GM19324 (cell line): ENCODE measurements at regions not wholly inside any gene's neighbourhood (a gene's known extent, or its start where the extent isn't known, plus 50 kb on each side); places are given as distances from the start of the nearest gene placed in this dataset.

ENCODE experiments used
- ATAC-seq: cut with Tn5 transposase; IDR thresholded peaks from one replicate; pipeline ENCODE4 v1.9.1; 2021; ENCODE audit warnings: mild to moderate bottlenecking, moderate library complexity; ENCODE audit not compliant: unreplicated experiment, low FRiP score

DNA sequence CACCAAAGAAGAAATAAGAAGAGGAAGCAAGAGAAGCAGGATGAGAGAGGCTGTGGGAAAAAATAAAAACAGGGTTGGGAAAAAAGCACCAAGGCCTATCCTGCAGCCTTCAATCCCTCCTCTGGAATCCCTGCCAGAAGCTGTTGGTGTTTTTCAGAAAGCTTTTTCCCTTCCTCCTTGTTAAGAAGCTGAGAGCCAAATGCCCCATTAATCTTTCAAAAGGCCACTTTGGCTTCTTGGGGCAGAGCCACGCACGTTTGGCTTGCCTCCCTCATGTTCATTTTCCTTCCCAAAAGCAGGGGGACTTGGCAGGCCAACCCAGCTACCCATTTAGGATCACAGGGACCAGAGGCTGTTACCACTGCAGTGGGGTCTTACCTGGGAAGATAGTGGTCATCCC lies 365.3 kb downstream of the NUAK1 start:
- ATAC-seq: no peak

DNA sequence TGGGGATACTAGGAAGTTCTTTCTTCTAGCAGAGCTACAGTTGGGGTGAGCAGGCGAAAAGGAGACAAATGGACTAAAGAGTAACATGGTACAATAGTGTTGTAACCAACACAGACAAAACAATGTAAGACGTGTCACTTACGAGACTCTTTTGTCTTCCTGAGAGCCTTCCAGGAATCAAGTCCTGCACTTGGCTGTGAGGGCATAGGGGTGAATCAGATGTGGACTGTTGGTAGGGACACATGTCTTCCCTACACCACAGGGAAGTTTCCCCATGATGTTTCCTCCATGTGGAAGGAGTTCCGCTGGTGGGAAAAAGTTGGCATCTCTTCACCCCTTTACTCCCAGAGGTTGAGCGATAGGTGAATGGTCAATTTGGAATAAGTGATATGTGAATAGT lies 364.7 kb downstream of the NUAK1 start:
- ATAC-seq: no peak

DNA sequence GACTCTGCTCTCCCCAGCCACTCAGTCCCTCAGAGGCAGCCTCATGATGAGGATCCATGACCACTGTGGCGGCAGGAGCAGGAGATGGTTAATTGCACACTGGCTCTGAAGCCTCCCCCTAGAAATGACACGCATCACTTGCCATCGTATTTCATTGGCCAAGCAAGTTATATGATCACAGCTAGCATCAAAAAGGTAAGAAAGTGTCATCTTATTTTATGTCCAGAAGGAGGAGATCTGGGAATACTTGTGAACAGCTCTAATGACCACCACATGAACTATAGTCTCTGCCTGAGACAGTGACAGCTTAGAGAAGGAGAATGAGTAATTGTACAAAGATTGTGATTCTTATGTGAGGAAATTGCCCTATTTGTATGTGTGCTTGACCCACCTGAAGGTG lies 363.4 kb downstream of the NUAK1 start:
- ATAC-seq: no peak

DNA sequence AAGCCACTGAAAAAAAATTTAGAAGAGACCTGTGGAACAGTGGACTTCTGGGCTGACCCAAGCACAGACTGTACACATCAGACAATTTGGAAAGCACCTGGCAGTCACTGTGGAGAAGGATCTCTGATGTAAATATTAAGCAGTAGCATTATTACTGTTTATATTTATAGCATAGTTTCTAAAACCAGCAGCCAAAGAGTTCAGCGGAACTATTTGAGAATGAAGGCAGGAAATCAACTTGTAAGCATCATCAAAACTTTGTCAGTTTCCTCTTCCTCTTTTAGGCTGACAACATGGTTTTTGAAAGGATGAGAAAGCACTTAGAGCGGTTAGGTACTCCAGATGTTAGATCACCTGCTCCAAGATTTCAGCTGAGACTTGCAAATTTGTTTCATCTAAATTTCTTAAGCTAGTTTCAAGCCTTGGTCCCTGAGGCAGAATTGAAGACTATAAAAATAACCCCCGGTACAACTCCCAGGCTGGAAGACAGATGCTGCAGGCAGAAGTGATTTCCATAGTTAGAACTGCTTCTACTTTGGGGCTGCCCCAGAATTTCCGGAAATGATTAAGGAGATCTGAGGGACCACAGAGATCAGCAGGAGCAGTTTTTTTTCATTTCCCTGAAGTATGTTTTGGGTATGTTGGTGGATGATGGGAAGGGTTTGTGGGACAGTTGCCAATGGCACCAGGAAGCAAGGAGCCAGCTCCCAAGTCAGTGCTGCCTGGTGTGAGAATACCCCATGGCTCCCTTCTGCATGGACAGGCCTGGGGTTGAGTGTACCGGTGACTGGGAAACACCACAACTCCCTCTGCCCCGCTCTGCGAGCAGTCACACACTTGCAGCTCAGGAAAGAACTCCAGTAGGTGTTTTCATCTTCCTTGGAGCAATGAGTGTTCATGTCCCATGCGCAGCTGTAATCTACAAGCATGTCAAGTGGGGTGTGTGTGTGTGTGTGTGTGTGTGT lies 354.5 kb downstream of the NUAK1 start:
- peak; percentile 68 for ATAC-seq

DNA sequence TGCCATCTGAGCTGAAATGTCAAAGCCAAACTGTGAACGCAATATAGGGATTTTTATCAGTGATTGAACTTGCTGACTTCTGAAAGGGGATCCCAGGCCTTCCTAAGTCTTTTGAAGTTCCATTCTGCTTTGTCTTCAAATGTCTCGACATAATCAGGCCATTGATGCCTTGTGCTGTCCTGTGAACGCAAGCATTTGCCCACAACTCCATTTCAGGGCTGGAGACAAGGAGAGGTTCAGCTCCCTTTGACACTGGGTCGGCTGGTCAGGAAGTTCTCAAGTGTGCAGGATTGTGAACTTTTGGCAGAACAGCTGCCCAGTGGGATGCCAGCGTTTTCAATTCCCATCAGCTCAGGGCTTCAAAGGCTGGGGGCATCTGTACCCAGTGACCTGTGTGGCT lies 345.3 kb downstream of the NUAK1 start:
- no peak for ATAC-seq

DNA sequence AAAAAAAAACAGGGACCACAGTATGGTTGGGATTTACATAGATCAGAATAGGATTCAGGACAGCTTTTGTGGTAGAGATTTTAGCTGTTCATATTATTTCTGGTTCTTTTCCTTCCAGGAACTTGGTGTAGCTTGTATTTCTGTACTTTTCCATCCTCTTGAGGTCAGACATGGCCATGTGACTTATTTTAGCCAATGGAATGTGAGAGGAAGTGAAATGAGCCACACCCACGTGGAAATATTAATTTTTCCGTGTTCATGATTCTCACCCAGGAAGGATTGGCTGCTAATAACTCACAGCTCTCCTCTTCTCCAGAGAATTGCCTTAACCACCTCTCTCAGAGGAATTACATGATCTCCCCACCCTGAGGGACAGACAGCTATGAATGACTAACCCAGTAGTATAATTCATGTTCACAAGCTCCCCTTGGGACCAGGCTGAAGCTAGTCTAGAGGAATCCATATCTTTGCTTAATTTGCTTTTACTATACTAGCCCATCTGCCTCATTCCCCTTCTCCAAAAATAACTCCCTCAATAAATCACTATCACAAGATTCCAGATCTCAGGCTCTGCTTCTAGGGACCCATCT lies 340.4 kb downstream of the NUAK1 start:
- no peak for ATAC-seq

DNA sequence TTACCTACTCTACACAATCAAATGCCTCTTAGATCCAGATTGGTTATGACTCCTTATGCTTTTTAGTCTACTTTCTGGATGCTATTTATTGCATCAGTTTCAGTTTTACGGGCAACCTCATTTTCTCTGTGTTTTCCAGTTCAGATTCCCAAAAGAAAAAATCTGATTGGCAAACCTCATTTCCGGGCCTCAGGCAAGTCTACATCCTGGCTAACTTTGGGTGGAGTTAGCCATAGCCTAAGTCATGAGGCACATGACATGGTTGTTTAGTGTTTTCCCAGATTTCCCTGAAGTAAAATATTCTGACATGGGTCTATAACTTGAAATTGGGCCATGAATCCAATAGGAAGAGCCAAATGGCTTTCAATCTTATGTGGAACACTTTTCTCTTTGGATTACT lies 339.7 kb downstream of the NUAK1 start:
- ATAC-seq: no peak

DNA sequence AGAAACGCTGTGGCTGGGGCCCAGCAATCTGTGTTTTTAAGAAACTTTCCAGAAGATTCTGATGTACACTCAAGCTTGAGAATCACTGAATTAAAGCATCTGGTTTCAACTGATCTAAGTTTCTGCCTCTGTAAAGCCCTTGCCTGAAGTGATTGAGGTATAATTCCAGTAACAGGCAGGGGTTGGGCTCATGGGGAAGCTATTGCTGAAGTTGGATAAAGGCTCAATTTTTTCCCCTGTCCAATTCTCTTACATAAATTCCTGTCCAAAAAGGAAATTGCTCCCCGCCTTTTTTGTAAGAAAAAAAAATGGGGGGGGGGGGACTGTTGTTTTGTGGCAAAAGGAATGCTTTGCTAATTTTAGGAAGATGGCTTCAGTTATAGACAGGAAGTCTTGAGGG lies 337.4 kb downstream of the NUAK1 start:
- ATAC-seq: no peak

DNA sequence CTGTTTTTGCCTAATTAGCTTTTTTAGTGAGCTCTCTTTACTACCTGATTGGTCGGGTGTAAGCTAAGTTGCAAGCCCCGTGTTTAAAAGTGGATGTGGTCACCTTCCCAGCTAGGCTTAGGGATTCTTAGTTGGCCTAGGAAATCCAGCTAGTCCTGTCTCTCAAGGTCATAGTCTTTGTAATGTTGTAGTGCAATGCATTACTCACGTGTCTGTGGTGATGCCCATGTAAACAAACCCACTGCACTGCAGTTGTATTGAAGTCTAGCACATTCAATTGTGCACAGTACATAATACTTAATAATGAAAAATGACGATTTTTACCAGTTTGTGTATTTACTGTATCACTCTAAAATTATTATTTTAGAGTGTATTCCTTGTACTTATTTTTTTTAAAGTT lies 335.5 kb downstream of the NUAK1 start:
- ATAC-seq: no peak

DNA sequence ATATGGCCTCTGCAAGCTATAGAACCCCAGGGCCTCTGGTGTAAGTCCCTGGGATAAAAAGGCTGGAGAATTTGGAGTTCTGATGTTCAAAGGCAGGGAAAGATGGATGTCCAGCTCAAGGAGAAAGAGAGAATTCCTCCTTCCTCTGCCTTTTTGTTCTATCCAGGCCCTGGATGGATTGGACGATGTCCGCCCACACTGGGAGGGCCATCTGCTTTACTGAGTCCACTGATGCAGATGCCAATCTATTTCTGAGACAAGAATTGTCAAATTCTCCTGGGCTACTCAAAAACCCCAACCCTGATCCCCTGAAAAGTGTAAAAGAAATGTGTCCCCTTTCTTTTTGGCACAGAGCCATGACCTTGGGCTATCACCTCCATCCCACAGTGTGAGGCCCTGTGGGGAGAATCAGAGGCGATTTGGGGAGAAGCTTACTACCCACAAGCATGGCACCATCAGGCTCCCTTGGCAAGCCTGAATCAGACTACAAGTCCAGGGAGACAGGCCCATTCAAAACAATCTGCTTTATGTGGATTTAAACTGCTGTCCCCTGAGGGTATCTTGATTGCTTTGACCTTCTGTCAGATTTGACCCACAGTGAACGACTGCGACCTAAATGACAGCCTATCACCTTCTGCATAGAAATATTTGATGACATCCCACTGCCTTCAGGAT lies 334.0 kb downstream of the NUAK1 start:
- no peak for ATAC-seq

DNA sequence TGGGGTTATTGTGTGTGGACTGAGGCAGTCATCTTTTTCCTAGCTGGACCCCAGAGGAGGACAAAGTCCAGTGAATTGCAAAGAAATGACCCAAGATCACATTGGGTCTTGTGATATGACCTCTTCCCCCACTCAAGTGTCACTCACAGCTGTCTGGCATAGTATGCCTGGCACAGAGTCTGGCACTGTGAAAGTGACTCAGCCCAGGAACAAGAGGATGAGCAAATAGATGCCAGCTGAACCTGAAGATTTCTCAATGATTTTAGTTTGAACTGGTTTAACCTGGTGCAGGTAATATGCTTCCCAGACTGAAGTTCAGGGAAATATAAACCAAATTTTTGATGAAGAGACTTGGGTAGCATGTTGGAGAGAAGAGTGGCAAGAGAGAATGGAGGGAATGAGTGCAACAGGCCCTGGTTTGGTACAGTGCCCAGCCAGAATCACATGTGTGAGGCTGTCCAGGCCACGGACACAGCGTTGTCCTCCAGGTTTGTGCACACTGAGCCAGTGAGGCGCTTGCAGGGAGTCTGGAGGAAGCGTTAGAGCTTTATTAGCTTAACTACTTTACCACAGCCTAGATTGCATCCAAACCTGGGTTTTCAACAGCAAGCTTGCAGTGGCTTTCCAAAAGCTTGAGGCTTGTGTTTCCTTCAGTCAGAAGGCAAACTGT lies 332.9 kb downstream of the NUAK1 start:
- ATAC-seq: no peak

DNA sequence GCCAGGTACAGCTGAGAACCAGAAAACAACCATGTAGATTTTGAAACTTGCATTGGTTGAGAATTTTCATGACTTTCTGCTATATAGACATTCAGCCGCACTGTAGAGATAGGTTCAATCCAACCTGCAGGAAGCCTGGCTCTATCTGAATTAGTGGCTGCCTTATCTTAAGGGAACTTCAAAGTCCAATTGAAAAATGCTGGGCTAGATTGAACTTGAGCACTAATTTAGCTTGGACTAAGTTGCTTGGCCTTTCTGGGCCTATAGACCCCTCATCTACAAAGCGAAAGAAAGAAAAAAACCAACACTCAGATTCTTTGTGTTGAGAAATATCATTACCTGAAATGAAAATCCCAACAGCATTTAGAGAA lies 332.4 kb downstream of the NUAK1 start:
- ATAC-seq: no peak

DNA sequence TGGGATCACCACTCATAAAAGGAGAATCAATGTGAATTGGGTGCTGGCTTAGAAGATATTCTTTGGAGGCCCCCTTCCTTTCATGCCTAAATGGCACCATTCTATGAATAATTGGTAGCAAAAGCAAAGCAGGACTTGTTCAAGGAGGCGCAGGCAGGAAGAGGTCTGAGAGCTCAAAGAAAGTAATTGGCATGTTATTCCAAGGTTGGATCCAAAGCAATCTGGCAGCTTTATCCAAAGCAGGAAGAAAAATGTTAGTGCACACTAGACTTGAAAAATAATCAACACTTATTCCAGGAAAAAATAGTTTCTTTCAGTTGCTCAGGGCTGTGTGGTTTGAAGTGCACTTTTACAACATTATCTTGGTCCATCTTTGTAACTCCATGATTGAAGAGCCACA lies 326.4 kb downstream of the NUAK1 start:
- no peak for ATAC-seq

DNA sequence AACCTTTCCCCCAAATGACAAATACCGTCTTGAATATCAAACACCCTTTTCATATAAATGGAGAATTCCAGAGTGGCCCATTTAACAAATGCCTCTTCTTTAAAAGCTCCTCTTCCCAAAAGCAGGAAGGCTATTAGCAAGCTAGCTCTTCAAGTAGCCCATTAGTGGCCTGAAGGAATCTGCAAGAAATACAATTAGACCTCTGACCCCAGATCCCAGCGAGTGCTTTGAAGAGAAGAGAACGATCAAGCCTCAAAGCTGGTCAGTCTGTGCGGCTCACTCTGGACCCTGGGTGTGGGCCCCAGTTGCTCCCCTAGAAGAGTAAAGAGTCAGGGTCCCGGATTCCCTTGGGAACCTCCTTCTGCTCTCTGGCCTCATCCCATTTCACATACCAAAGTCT lies 325.6 kb downstream of the NUAK1 start:
- no peak for ATAC-seq

DNA sequence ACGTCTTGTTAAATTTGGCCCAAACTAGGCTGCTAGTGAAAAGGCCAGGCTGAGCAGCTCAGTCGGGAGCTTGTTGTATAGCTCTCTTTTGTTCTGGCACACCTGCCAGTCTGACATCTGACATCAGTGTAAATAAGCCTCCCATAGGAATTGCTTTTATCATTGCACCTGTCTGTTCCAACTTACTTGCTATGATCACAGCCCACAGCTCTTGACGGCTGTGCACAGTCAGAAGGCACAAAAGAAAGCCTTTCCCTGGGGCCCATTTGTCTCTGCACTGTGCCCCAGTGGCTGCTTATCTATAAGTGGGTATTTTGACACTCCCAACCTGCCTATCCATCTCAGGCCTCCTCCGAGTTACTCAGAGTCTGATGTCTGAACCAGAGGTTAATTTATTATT lies 324.5 kb downstream of the NUAK1 start:
- no peak for ATAC-seq

DNA sequence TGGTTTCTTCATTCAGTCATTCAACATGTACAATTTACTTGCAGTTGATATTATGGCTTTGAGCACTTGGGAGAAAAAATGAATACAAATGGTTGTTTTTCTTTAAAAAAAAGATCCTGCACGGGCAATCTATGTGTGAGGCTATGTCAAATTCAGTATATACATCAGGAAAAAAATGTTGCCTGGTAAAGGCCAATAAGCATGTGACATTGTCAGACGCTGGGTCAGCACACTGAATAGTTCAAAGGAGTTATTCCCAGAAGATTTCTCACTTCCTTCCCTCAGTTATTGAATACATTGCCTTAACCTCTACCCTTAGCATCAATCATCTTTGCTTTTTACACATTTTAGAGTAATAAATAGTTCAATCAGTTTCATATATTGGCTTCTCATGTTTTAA lies 319.2 kb downstream of the NUAK1 start:
- no peak for ATAC-seq

DNA sequence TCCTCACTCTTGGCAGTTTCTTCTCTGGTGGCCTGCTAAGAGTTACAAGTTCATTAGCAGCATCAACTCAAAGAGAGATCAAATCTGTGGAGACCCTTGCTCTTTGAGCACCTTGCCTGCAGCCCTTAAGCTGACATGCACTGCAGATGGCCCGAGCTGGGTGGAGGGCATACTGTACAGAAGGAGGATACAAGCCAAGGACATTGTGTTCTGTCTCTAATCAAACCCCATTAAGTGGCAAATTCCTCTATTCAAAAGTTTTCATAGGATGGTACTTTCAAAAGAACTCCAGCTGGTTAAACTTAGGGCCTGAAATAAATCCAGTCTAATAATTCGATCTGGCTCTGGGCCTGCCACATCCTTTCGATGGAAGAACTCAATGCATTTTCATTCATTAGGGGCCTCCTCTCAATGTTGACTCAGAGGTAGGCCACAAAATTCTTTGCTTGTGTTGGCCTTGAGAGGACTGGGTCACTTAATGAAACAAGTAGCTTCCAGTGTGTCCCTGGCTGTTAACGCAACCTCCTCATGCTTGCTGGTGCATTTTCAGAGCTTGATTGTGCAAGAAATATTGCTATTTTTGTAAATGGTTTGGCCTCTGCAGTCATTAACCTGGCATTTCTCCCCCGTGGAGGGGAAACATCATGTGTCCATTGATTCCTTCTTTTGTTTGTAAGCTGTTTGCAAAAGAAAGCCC lies 318.2 kb downstream of the NUAK1 start:
- ATAC-seq: no peak

DNA sequence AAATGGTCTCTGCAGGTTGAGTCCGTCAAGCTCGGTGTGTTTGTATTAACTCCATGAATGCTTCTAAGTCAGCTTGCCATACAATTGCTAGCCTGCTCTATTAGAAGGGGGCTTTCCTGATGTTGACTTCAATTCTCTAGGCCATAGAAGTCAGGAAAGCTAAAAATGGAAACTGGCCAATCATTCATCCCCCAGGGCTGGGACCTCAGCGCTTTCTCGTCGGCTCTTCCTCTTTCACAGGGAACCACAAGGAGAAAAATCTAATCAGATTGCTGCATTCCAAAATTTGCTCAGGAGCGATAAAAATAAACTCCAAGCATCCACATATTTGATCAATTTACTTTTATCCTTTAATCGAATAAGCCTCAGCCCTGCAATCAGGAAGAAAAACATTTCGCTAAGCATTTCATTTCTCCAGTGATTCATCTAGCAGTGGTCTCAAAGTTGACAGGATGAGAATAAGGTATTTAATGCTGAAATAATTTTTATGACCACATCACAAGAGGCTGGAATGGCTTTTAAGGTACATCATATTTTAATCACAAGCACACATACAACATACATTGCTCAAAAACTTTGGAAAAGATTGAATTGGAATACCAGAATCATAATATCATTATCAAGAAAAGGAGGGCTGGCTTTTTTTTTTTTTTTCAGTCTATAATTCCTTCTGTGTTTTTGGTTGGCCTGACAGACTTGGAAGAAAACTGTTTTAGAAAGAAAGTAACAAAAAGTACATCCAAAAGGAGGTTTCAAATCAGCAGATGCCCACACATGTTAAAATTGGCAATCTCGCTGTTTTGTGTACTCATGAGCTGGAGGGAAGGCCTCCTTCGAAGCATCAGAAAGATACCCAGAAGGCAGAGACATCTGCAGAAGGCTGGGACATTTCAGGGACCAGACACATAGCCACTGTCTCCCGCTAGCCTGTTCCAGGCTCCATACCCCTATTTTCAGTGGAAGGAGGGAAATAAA lies 316.3 kb downstream of the NUAK1 start:
- no peak for ATAC-seq

DNA sequence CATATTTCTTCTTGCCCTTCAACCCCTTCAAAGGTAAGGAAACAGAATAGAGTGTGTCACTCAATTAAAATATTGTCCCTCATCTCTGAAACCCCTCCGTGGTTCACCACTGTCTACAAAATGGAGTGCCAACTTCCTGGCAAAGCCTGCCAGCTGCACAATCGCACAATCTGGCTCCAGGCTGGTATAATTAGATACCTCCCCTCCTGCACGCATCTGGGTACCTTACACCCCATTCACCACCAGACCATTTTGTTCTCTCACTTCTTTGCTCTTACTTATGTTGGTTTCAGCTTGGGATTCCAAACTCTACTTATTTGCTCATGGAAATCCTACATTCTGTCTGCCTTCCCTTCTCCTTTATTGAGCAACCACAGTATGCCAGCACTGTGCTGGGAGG lies 314.9 kb downstream of the NUAK1 start:
- no peak for ATAC-seq
